ENCODE measurements at regions not wholly inside any gene's neighbourhood (a gene's known extent, or its start where the extent isn't known, plus 50 kb on each side); places are given as distances from the start of the nearest gene placed in this dataset.

- FAIRE-seq, result no peak
- no peaks in the 10 kb centered on the region for H3K4me1 ChIP-seq (ENCODE audit: control insufficient read depth, extremely low read depth, insufficient read depth, low read length)
- H3K27ac ChIP-seq (ENCODE audit: insufficient read depth, low read depth, low read length), result no peak overlapping the region
- no peaks in the 10 kb centered on the region for H4K20me1 ChIP-seq (replicated peaks; ENCODE audit: control insufficient read depth, extremely low read depth, insufficient read depth, low read length)
- DNase-seq (ENCODE audit: low read depth, low spot score), result no peak
- no peak overlapping the region for H3K9ac ChIP-seq (replicated peaks; ENCODE audit: extremely low read depth, insufficient read depth, low read length)
- H3K9me1 ChIP-seq (replicated peaks; ENCODE audit: control insufficient read depth, extremely low read depth, insufficient read depth, low read length), result no peaks in the 10 kb centered on the region
- POLR2A ChIA-PET, result no interaction called here
- no peaks in the 10 kb centered on the region for H3K36me3 ChIP-seq (ENCODE audit: control insufficient read depth in 2 of 2, extremely low read depth in 1 of 2, insufficient read depth in 2 of 2, low read length in 2 of 2)
- H3K4me2 ChIP-seq (ENCODE audit: insufficient read depth, low read length), result no peak overlapping the region
- no TSS peak for BruUV-seq (replicated peaks)
- CTCF ChIA-PET, result no interaction called here
- dilution Hi-C loops (cut with MboI; ENCODE audit: extremely low pct_ligation_motif_present, low sequenced_read_pairs), result no loop called here
- no peak overlapping the region for H3K4me3 ChIP-seq (replicated peaks in 1 of 3; ENCODE audit: insufficient read depth in 1 of 3, low read depth in 1 of 3, low read length in 3 of 3)
- intact Hi-C loops (cut with micrococcal nuclease), result no loop called here
- no peaks in the 10 kb centered on the region for H3K27me3 ChIP-seq (ENCODE audit: control insufficient read depth in 2 of 2, insufficient read depth in 2 of 2, low read length in 2 of 2)
- TF ChIP-seq JUN (IDR thresholded peaks at IDR 0.05; ENCODE audit: borderline replicate concordance, insufficient read depth, insufficient read length, low read depth), result no peak
- TF ChIP-seq POLR2A (IDR thresholded peaks at IDR 0.05; ENCODE audit: low read depth, low read length), result no peak
- H3K9me3 ChIP-seq (replicated peaks; ENCODE audit: control insufficient read depth, insufficient read depth, low read length), result no peaks in the 10 kb centered on the region
- no peak overlapping the region for H2AFZ ChIP-seq (ENCODE audit: low read depth, low read length)
- H3K79me2 ChIP-seq (ENCODE audit: control insufficient read depth, insufficient read depth, low read length), result no peaks in the 10 kb centered on the region
These were observed 415.2 kb upstream of the SMARCA2 start for GRCh38 chr9:1599961-1600360.

- H3K4me2 ChIP-seq (ENCODE audit: insufficient read depth, low read length), result no peak overlapping the region
- ChIA-PET CTCF (no interaction called here), POLR2A (no interaction called here)
- DNase-seq (ENCODE audit: low read depth, low spot score) (no peak), FAIRE-seq (no peak)
- no peaks in the 10 kb centered on the region for H3K79me2 ChIP-seq (ENCODE audit: control insufficient read depth, insufficient read depth, low read length)
- H3K36me3 ChIP-seq (ENCODE audit: control insufficient read depth in 2 of 2, extremely low read depth in 1 of 2, insufficient read depth in 2 of 2, low read length in 2 of 2), result no peaks in the 10 kb centered on the region
- no TSS peak for BruUV-seq (replicated peaks)
- no peaks in the 10 kb centered on the region for H3K4me1 ChIP-seq (ENCODE audit: control insufficient read depth, extremely low read depth, insufficient read depth, low read length)
- H2AFZ ChIP-seq (ENCODE audit: low read depth, low read length), result no peak overlapping the region
- TF ChIP-seq MAX (IDR thresholded peaks at IDR 0.05; ENCODE audit: insufficient read depth, insufficient read length), result no peak
- TF ChIP-seq CTCF (IDR thresholded peaks at IDR 0.05; ENCODE audit: extremely low read depth in 1 of 2, insufficient read depth in 1 of 2, low read depth in 1 of 2, low read length in 2 of 2), result no peak
- no peak for TF ChIP-seq MYC (IDR thresholded peaks at IDR 0.05; ENCODE audit: low read depth, low read length)
- no peak for TF ChIP-seq POLR2A (IDR thresholded peaks at IDR 0.05; ENCODE audit: low read depth, low read length)
- TF ChIP-seq GATA2 (IDR thresholded peaks at IDR 0.05; ENCODE audit: insufficient read depth, insufficient read length, low read depth, low read length), result no peak
- no peak for TF ChIP-seq EZH2 (IDR thresholded peaks at IDR 0.05; ENCODE audit: borderline replicate concordance, low read depth, low read length, severe bottlenecking)
- TF ChIP-seq FOS (IDR thresholded peaks at IDR 0.05; ENCODE audit: borderline replicate concordance, insufficient read depth, low read length), result no peak
- TF ChIP-seq JUN (IDR thresholded peaks at IDR 0.05; ENCODE audit: borderline replicate concordance, insufficient read depth, insufficient read length, low read depth), result no peak
- TF ChIP-seq POLR2AphosphoS5 (IDR thresholded peaks at IDR 0.05; ENCODE audit: insufficient read depth, low read depth, low read length), result no peak
- H4K20me1 ChIP-seq (replicated peaks; ENCODE audit: control insufficient read depth, extremely low read depth, insufficient read depth, low read length), result no peaks in the 10 kb centered on the region
- H3K9me1 ChIP-seq (replicated peaks; ENCODE audit: control insufficient read depth, extremely low read depth, insufficient read depth, low read length), result no peaks in the 10 kb centered on the region
- dilution Hi-C loops (cut with MboI; ENCODE audit: extremely low pct_ligation_motif_present, low sequenced_read_pairs) (no loop called here), intact Hi-C loops (cut with micrococcal nuclease) (no loop called here)
- no peaks in the 10 kb centered on the region for H3K27me3 ChIP-seq (ENCODE audit: control insufficient read depth in 2 of 2, insufficient read depth in 2 of 2, low read length in 2 of 2)
- no peaks in the 10 kb centered on the region for H3K9me3 ChIP-seq (replicated peaks; ENCODE audit: control insufficient read depth, insufficient read depth, low read length)
- H3K9ac ChIP-seq (replicated peaks; ENCODE audit: extremely low read depth, insufficient read depth, low read length), result no peak overlapping the region
- no peak overlapping the region for H3K27ac ChIP-seq (ENCODE audit: insufficient read depth, low read depth, low read length)
- H3K4me3 ChIP-seq (replicated peaks in 1 of 3; ENCODE audit: insufficient read depth in 1 of 3, low read depth in 1 of 3, low read length in 3 of 3), result no peak overlapping the region
These were observed 410.1 kb upstream of the SMARCA2 start for GRCh38 chr9:1604942-1605560.

Measured in endothelial cell of umbilical vein (primary cell).